AG04450 (cell line): ENCODE measurements at regions not wholly inside any gene's neighbourhood (a gene's known extent, or its start where the extent isn't known, plus 50 kb on each side); places are given as distances from the start of the nearest gene placed in this dataset.

Source experiments
- CTCF ChIA-PET: fragments of 300-600, 350-600 bp; formaldehyde crosslinking; extraction: SDS; loops from one replicate; lab custom pipeline; 2022; ENCODE audit warnings: antibody characterized with exemption, inconsistent platforms; lab: Charles Lee
- POLR2A ChIA-PET: fragments of 350-600 bp; formaldehyde crosslinking; extraction: SDS; loops from one replicate; lab custom pipeline; 2021; ENCODE audit warnings: antibody characterized with exemption, inconsistent platforms; lab: Yijun Ruan, JAX
- DNase-seq: peaks from one replicate; pipeline ENCODE4 v3.0.0-alpha.2; 2011; ENCODE audit warnings: low read depth, low spot score
- H3K27ac ChIP-seq: one replicate; pipeline ENCODE4 v1.5.1; 2012; ENCODE audit warnings: low read depth, low read length, control low read depth
- H3K27me3 ChIP-seq: one replicate; pipeline ENCODE4 v1.6.0; 2012; ENCODE audit warnings: low read length; ENCODE audit not compliant: control insufficient read depth, insufficient read depth
- H3K4me3 ChIP-seq: 2 replicates; pipeline ENCODE4 v1.5.1; 2011; ENCODE audit warnings: mild to moderate bottlenecking, low read depth, low read length, control low read depth
- H3K9me3 ChIP-seq: 2 replicates; pipeline ENCODE4 v1.5.1; 2012; ENCODE audit warnings: low read length; ENCODE audit not compliant: control insufficient read depth, insufficient read depth
- TF ChIP-seq, protein P1 (sequence below): IDR thresholded peaks from 2 replicates; pipeline ENCODE4 v1.5.1; 2011; ENCODE audit warnings: low read depth, low read length, control low read depth, inconsistent platforms

DNA sequence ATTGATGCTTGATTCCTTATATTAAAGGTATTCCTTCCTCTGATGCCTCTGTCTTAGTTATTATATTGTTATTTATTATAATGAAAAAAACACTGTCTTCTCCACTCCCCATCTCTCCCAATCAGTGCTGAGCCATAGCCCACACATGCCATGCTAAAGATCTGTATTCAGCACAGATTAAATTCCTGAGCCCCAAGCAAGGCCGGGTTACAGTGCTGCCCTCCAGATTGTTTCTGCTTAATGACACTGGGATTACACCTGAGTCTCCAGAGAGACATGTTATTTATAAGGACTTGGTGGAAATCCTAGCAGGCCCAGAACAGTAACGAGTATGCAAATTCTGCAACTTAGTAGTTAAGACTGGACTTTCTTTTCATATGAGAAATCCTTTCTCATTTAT, 305.9 kb upstream of the UMPS start:
- DNase-seq, result no peak
- ChIA-PET CTCF (interaction anchor here (1.1 kb wide), 1 partner anchor 44 kb away, joined by 6 read pairs; no protein-coding TSS in a partner anchor), POLR2A (no interaction called here)
- H3K27me3 ChIP-seq, result no peaks in the 10 kb centered on the region
- H3K9me3 ChIP-seq, result no peaks in the 10 kb centered on the region
- no peak overlapping the region for H3K27ac ChIP-seq
- no peak overlapping the region for H3K4me3 ChIP-seq
- TF ChIP-seq, protein P1, sequence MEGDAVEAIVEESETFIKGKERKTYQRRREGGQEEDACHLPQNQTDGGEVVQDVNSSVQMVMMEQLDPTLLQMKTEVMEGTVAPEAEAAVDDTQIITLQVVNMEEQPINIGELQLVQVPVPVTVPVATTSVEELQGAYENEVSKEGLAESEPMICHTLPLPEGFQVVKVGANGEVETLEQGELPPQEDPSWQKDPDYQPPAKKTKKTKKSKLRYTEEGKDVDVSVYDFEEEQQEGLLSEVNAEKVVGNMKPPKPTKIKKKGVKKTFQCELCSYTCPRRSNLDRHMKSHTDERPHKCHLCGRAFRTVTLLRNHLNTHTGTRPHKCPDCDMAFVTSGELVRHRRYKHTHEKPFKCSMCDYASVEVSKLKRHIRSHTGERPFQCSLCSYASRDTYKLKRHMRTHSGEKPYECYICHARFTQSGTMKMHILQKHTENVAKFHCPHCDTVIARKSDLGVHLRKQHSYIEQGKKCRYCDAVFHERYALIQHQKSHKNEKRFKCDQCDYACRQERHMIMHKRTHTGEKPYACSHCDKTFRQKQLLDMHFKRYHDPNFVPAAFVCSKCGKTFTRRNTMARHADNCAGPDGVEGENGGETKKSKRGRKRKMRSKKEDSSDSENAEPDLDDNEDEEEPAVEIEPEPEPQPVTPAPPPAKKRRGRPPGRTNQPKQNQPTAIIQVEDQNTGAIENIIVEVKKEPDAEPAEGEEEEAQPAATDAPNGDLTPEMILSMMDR, result no peak

DNA sequence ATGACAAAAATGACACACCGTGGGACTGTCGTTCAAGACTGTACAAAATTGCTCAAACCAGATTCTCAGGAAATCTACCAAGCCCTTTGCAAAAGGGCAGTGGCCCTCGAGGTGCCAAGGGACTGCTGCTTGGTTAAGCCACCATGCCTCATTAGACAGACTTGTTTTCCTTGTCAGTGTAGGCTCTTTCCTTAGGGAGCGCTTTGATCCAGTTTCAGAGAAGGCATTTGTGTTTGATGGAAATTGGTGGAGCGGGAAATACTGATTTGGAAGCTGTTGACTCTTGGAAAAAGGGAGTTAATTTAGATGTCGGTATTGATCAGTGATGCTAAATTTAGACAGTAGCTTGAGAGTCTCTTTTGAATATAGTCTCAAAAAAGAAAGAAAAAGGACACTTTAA, 304.3 kb upstream of the UMPS start:
- Histone ChIP-seq H3K4me3 (no peak overlapping the region), H3K9me3 (no peaks in the 10 kb centered on the region), H3K27me3 (no peaks in the 10 kb centered on the region), H3K27ac (no peak overlapping the region)
- ChIA-PET POLR2A (no interaction called here), CTCF (no interaction called here)
- TF ChIP-seq, protein P1, result no peak
- DNase-seq, result no peak

DNA sequence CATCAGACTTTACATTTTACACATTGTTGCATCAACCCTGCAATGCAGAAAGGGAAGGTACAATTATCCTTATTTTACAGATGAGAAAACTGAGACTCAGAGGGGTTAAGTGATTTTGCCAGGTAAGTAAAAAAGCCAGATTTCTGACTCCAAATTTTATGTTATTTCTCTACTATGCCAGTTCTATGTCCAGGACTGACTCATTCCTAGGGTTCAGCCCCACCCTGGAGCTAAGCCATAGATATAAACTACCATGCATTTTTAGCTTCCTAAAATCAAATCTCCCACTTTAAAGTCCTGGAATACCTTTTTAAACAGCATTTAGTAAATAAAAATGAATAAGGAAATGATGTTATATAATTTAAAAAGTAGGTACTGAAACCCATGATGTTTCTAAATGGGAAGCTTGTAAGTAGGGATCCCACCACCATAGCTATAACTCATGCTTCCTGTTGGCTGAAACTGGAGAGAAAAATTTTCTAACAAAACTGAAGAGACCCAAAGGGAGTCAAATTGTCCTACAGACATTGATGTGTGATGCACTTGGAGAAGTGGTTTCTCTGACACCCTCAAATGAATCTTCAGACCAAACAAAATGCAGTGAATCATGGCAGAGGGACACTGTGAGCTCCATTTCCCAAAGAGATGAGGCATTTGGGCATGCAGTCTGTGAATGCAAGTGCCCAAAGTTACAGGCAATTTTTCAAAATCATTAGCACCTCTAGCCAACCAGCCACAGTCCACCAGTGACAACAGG, 301.7 kb upstream of the UMPS start:
- Histone ChIP-seq H3K27me3 (no peaks in the 10 kb centered on the region), H3K4me3 (no peak overlapping the region), H3K27ac (no peak overlapping the region), H3K9me3 (no peaks in the 10 kb centered on the region)
- TF ChIP-seq, protein P1, result no peak
- ChIA-PET POLR2A (interaction anchor here (0.7 kb wide), 1 partner anchor 36 kb away, joined by 3 read pairs; no protein-coding TSS in a partner anchor), CTCF (interaction anchor here (1.5 to 1.7 kb wide), 5 partner anchors 17 to 122 kb away, joined by 3 to 8 read pairs (median 6); no protein-coding TSS in a partner anchor)
- DNase-seq, result no peak

DNA sequence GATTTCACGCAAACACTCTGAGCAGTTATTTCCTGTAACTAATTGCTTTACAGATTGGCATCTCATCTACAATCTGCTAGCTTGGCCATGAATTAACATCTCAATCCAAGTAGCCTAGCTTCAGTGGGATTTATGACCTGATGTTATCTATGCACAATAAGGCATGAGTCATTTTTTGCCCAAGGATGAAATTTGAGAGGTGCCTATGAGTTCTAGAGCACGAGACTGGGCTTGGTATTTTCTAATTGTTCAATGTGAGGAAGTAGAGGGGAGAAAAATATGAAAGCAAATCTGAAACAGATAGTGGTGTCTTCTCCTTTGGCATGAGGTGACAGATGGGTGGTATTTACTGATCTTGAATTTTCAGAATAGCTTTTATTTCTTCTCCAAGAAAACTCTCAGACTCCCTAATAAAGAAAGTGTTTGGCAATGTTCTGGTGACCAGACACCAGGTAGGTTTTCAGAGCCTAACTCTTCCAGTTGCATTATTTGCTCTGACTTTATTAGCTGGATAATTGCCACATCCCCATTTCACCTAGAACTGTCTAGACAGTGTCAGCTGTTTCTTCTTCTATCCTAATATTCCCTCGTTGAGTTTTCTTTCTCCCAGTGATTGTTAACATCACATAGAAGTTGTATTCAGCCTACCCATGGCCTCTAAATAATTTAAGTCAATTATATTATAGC, 301.0 kb upstream of the UMPS start:
- Histone ChIP-seq H3K27me3 (no peaks in the 10 kb centered on the region), H3K27ac (no peak overlapping the region), H3K9me3 (no peaks in the 10 kb centered on the region), H3K4me3 (no peak overlapping the region)
- TF ChIP-seq, protein P1, result no peak
- ChIA-PET POLR2A (interaction anchor here (0.7 kb wide), 1 partner anchor 36 kb away, joined by 3 read pairs; no protein-coding TSS in a partner anchor), CTCF (interaction anchor here (1.1 to 1.7 kb wide), 5 partner anchors 18 to 130 kb away, joined by 3 to 8 read pairs (median 6); no protein-coding TSS in a partner anchor)
- no peak for DNase-seq
